ENCODE measurements at regions not wholly inside any gene's neighbourhood (a gene's known extent, or its start where the extent isn't known, plus 50 kb on each side); places are given as distances from the start of the nearest gene placed in this dataset.

GRCh38 chr2:120897399-120897798 lies 161.7 kb downstream of the GLI2 start:
- Histone ChIP-seq H3K36me3 (ENCODE audit: insufficient read depth, low read length) (no peaks in the 10 kb centered on the region), H3F3A (ENCODE audit: low read depth) (no peaks in the 10 kb centered on the region), H3K9me3 (ENCODE audit: insufficient read depth, low read depth, low read length) (no peaks in the 10 kb centered on the region), H3K79me2 (ENCODE audit: insufficient read depth, low read length) (no peaks in the 10 kb centered on the region), H3K9ac (ENCODE audit: low read depth, low read length, poor library complexity, severe bottlenecking) (no peak overlapping the region), H3K4me1 (ENCODE audit: insufficient read depth, low read length, poor library complexity, severe bottlenecking) (no peaks in the 10 kb centered on the region), H4K20me1 (ENCODE audit: insufficient read depth, low read length, poor library complexity, severe bottlenecking) (no peaks in the 10 kb centered on the region), H3K4me2 (ENCODE audit: low read depth, low read length, poor library complexity, severe bottlenecking) (no peak overlapping the region), H3K9me2 (replicated peaks; ENCODE audit: low read depth, low read length) (no peaks in the 10 kb centered on the region), H3K4me3 (ENCODE audit: low read length, poor library complexity, severe bottlenecking) (no peak overlapping the region), H2AFZ (ENCODE audit: low read length) (no peak overlapping the region), H3K27me3 (ENCODE audit: insufficient read depth, low read length, poor library complexity, severe bottlenecking) (no peaks in the 10 kb centered on the region)
- TF ChIP-seq, protein P1, sequence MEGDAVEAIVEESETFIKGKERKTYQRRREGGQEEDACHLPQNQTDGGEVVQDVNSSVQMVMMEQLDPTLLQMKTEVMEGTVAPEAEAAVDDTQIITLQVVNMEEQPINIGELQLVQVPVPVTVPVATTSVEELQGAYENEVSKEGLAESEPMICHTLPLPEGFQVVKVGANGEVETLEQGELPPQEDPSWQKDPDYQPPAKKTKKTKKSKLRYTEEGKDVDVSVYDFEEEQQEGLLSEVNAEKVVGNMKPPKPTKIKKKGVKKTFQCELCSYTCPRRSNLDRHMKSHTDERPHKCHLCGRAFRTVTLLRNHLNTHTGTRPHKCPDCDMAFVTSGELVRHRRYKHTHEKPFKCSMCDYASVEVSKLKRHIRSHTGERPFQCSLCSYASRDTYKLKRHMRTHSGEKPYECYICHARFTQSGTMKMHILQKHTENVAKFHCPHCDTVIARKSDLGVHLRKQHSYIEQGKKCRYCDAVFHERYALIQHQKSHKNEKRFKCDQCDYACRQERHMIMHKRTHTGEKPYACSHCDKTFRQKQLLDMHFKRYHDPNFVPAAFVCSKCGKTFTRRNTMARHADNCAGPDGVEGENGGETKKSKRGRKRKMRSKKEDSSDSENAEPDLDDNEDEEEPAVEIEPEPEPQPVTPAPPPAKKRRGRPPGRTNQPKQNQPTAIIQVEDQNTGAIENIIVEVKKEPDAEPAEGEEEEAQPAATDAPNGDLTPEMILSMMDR (conservative IDR thresholded peaks at IDR 0.05; ENCODE audit: low read length), result no peak
- no peak for TF ChIP-seq EZH2phosphoT487 (IDR thresholded peaks at IDR 0.05; ENCODE audit: borderline replicate concordance)

DNA sequence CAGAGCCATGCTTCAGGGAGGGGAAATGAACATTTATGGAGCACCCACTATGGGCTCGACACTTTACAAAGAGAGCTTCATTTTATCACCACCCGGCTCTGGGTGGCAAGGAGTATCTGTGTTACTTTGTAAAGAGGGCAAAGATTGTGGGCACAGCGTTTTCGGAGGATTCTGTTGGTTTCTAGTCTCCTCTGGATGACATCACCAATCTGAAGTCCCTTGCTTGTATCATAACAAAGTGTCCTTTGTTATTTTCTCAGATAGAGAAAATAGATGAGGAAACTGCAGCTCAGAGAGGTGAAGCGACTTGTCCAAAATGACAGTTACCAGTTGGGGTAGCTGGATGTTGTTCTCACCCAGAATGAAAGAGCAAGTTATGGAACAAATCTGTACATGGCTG lies 162.8 kb downstream of the GLI2 start:
- no peaks in the 10 kb centered on the region for H3K9me3 ChIP-seq (ENCODE audit: insufficient read depth, low read depth, low read length)
- TF ChIP-seq, protein P1 (conservative IDR thresholded peaks at IDR 0.05; ENCODE audit: low read length), result no peak
- TF ChIP-seq EZH2phosphoT487 (IDR thresholded peaks at IDR 0.05; ENCODE audit: borderline replicate concordance), result no peak
- no peaks in the 10 kb centered on the region for H3K79me2 ChIP-seq (ENCODE audit: insufficient read depth, low read length)
- no peak overlapping the region for H3K4me3 ChIP-seq (ENCODE audit: low read length, poor library complexity, severe bottlenecking)
- H4K20me1 ChIP-seq (ENCODE audit: insufficient read depth, low read length, poor library complexity, severe bottlenecking), result no peaks in the 10 kb centered on the region
- H3K4me1 ChIP-seq (ENCODE audit: insufficient read depth, low read length, poor library complexity, severe bottlenecking), result no peaks in the 10 kb centered on the region
- no peak overlapping the region for H3K9ac ChIP-seq (ENCODE audit: low read depth, low read length, poor library complexity, severe bottlenecking)
- no peaks in the 10 kb centered on the region for H3K27me3 ChIP-seq (ENCODE audit: insufficient read depth, low read length, poor library complexity, severe bottlenecking)
- H3K36me3 ChIP-seq (ENCODE audit: insufficient read depth, low read length), result no peaks in the 10 kb centered on the region
- no peaks in the 10 kb centered on the region for H3K9me2 ChIP-seq (replicated peaks; ENCODE audit: low read depth, low read length)
- no peaks in the 10 kb centered on the region for H3F3A ChIP-seq (ENCODE audit: low read depth)
- H2AFZ ChIP-seq (ENCODE audit: low read length), result no peak overlapping the region
- no peak overlapping the region for H3K4me2 ChIP-seq (ENCODE audit: low read depth, low read length, poor library complexity, severe bottlenecking)

GRCh38 chr2:120898961-120899750 lies 163.5 kb downstream of the GLI2 start:
- TF ChIP-seq, protein P1 (conservative IDR thresholded peaks at IDR 0.05; ENCODE audit: low read length), result no peak
- no peak for TF ChIP-seq EZH2phosphoT487 (IDR thresholded peaks at IDR 0.05; ENCODE audit: borderline replicate concordance)
- Histone ChIP-seq H3K9ac (ENCODE audit: low read depth, low read length, poor library complexity, severe bottlenecking) (no peak overlapping the region), H3K4me2 (ENCODE audit: low read depth, low read length, poor library complexity, severe bottlenecking) (no peak overlapping the region), H4K20me1 (ENCODE audit: insufficient read depth, low read length, poor library complexity, severe bottlenecking) (no peaks in the 10 kb centered on the region), H3F3A (ENCODE audit: low read depth) (no peaks in the 10 kb centered on the region), H3K4me1 (ENCODE audit: insufficient read depth, low read length, poor library complexity, severe bottlenecking) (no peaks in the 10 kb centered on the region), H3K79me2 (ENCODE audit: insufficient read depth, low read length) (no peaks in the 10 kb centered on the region), H2AFZ (ENCODE audit: low read length) (no peak overlapping the region), H3K9me2 (replicated peaks; ENCODE audit: low read depth, low read length) (no peaks in the 10 kb centered on the region), H3K36me3 (ENCODE audit: insufficient read depth, low read length) (no peaks in the 10 kb centered on the region), H3K9me3 (ENCODE audit: insufficient read depth, low read depth, low read length) (no peaks in the 10 kb centered on the region), H3K27me3 (ENCODE audit: insufficient read depth, low read length, poor library complexity, severe bottlenecking) (no peaks in the 10 kb centered on the region), H3K4me3 (ENCODE audit: low read length, poor library complexity, severe bottlenecking) (no peak overlapping the region)
